A549 (cell line): ENCODE measurements at regions not wholly inside any gene's neighbourhood (a gene's known extent, or its start where the extent isn't known, plus 50 kb on each side); places are given as distances from the start of the nearest gene placed in this dataset.

ENCODE experiments used
- EHF ChIP-seq: fragments of 250-450 bp; sonication (Bioruptor Pico); IDR thresholded peaks from 2 replicates; pipeline ENCODE4 v1.5.0; 2020; ENCODE audit warnings: mild to moderate bottlenecking
- POLR2A ChIP-seq: IDR thresholded peaks from 2 replicates; pipeline ENCODE4 v1.6.1; 2012; ENCODE audit warnings: mild to moderate bottlenecking, low read length

- TF ChIP-seq EHF (CRISPR knock-in tag) (no peak), POLR2A (no peak)
Measured at GRCh38 chr2:107681936-107682335, 144.8 kb upstream of the RGPD4 start.
